ENCODE measurements at regions not wholly inside any gene's neighbourhood (a gene's known extent, or its start where the extent isn't known, plus 50 kb on each side); places are given as distances from the start of the nearest gene placed in this dataset.

DNA sequence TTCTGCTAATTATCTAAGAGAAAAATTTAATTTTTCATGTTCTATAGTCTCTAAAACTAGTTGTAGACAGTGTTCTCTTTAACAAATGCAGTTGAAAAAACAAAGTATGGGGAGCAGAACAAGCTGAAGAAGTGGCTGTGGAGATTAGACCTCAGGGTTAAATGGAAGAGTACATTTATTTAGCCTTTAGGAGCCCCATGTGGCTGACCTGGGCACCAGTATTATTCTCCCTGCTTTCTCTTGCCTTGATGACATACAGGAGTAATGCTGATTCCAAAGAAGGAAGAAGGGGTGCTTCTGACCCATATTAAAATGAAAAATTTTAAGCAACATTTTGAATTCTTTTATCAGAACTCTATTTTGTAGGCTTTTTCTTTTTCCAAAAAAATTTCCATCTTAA lies 312.3 kb upstream of the RIOK2 start:
- TF ChIP-seq, protein P1, sequence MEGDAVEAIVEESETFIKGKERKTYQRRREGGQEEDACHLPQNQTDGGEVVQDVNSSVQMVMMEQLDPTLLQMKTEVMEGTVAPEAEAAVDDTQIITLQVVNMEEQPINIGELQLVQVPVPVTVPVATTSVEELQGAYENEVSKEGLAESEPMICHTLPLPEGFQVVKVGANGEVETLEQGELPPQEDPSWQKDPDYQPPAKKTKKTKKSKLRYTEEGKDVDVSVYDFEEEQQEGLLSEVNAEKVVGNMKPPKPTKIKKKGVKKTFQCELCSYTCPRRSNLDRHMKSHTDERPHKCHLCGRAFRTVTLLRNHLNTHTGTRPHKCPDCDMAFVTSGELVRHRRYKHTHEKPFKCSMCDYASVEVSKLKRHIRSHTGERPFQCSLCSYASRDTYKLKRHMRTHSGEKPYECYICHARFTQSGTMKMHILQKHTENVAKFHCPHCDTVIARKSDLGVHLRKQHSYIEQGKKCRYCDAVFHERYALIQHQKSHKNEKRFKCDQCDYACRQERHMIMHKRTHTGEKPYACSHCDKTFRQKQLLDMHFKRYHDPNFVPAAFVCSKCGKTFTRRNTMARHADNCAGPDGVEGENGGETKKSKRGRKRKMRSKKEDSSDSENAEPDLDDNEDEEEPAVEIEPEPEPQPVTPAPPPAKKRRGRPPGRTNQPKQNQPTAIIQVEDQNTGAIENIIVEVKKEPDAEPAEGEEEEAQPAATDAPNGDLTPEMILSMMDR (conservative IDR thresholded peaks at IDR 0.05; ENCODE audit: low read depth, low read length), result no peak
- no peak for TF ChIP-seq CHD1 (IDR thresholded peaks at IDR 0.05; ENCODE audit: low read depth, low read length)
- TF ChIP-seq POLR2A (IDR thresholded peaks at IDR 0.05; ENCODE audit: low read depth, low read length), result no peak
